ENCODE measurements at regions not wholly inside any gene's neighbourhood (a gene's known extent, or its start where the extent isn't known, plus 50 kb on each side); places are given as distances from the start of the nearest gene placed in this dataset.

DNA sequence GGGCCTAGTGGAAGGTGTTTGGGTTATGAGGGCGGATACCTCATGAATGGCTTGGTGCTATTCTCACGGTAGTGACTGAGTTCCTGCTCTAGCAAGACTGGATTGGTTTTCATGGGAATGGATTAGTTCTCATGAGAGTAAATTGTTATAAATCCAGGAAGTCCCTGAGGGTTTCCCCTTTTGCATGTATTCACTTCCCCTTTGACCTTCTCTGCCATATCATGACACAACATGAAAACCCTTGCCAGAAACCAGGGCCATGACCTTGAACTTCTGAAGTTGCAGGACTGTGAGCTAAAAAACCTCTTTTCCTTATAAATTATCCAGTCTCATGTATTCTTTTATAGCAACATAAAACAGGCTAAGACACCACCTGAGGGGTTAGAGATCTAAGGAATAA lies 529.7 kb upstream of the RPS6KA3 start:
- no peak overlapping the region for H3K4me3 ChIP-seq
- no peaks in the 10 kb centered on the region for H4K20me1 ChIP-seq (replicated peaks; ENCODE audit: control insufficient read depth, insufficient read depth, low read length)
- H3K9me3 ChIP-seq (replicated peaks; ENCODE audit: control insufficient read depth, insufficient read depth, low read depth, low read length) = no peaks in the 10 kb centered on the region; the same call in 1 of the 2 replicates
- intact Hi-C loops (cut with micrococcal nuclease) (no loop called here), in situ Hi-C loops (cut with MboI) (no loop called here)
- H3K27ac ChIP-seq (ENCODE audit: extremely low read depth, low read depth, low read length) = no peak overlapping the region
- ChIA-PET POLR2A (no interaction called here), CTCF (ENCODE audit: low intra/inter-chr PET ratio) (no interaction called here)
- no peak overlapping the region for H3K4me2 ChIP-seq (ENCODE audit: insufficient read depth, low read length)
- no peaks in the 10 kb centered on the region for H3K36me3 ChIP-seq (ENCODE audit: control insufficient read depth, insufficient read depth, low read length)
- no peak for FAIRE-seq
- 5% methylated on average over 2 of the region's 2 CpGs for WGBS (ENCODE audit: insufficient coverage, low coverage, missing lambda C conversion rate)
- no peak overlapping the region for H2AFZ ChIP-seq (ENCODE audit: low read depth, low read length)
- TF ChIP-seq ZNF586 (CRISPR knock-in tag; conservative IDR thresholded peaks at IDR 0.05) (no peak), E2F6 (IDR thresholded peaks at IDR 0.05; ENCODE audit: borderline replicate concordance in 1 of 2, extremely low read depth in 1 of 2, insufficient read depth in 1 of 2, insufficient read length in 1 of 2, low read depth in 1 of 2, low read length in 1 of 2, poor library complexity in 1 of 2, severe bottlenecking in 1 of 2) (no peak), MGA (IDR thresholded peaks at IDR 0.05) (no peak), SRSF3 (IDR thresholded peaks at IDR 0.05; ENCODE audit: insufficient read depth, low read length) (no peak), PRMT5 (CRISPR knock-in tag; IDR thresholded peaks at IDR 0.05) (no peak), ZNF121 (CRISPR knock-in tag; conservative IDR thresholded peaks at IDR 0.05) (no peak)
- no peak for ATAC-seq
- no TSS peak for BruUV-seq (replicated peaks)
- DNase-seq (ENCODE audit: extremely low read depth in 1 of 4, low spot score in 3 of 4) = no peak
- H3K4me1 ChIP-seq (replicated peaks in 1 of 2; ENCODE audit: control insufficient read depth in 2 of 2, insufficient read depth in 2 of 2, low read length in 2 of 2) = no peaks in the 10 kb centered on the region
- H3K79me2 ChIP-seq (ENCODE audit: control insufficient read depth, insufficient read depth, low read length) = no peaks in the 10 kb centered on the region
- no peaks in the 10 kb centered on the region for H3K9me1 ChIP-seq (ENCODE audit: control insufficient read depth, insufficient read depth, low read length)
- H3K9ac ChIP-seq (ENCODE audit: insufficient read depth in 1 of 2, low read depth in 2 of 2, low read length in 2 of 2) = no peak overlapping the region
- no peaks in the 10 kb centered on the region for H3K27me3 ChIP-seq (ENCODE audit: control insufficient read depth in 2 of 2, insufficient read depth in 2 of 2, low read length in 2 of 2)

Measured in K562 (cell line).